ENCODE measurements at regions not wholly inside any gene's neighbourhood (a gene's known extent, or its start where the extent isn't known, plus 50 kb on each side); places are given as distances from the start of the nearest gene placed in this dataset.

GRCh38 chr1:106754957-106755356 is 301.5 kb upstream of the PRMT6 start:
- DNase-seq (no peak), FAIRE-seq (no peak)
- Histone ChIP-seq H3K4me1 (ENCODE audit: control insufficient read depth in 3 of 3, insufficient read depth in 2 of 3, low read depth in 1 of 3, low read length in 2 of 3) (no peaks in the 10 kb centered on the region), H3K27ac (ENCODE audit: low read depth in 1 of 3, low read length in 2 of 3) (no peak overlapping the region), H3K36me3 (ENCODE audit: control insufficient read depth in 3 of 3, insufficient read depth in 2 of 3, low read depth in 1 of 3, low read length in 3 of 3) (no peaks in the 10 kb centered on the region), H3K4me3 (ENCODE audit: low read depth in 1 of 3, low read length in 3 of 3) (no peak overlapping the region), H3K27me3 (ENCODE audit: control insufficient read depth in 3 of 3, insufficient read depth in 3 of 3, low read length in 3 of 3) (no peaks in the 10 kb centered on the region), H3K9me3 (ENCODE audit: control insufficient read depth in 2 of 2, insufficient read depth in 1 of 2, low read depth in 1 of 2, low read length in 1 of 2) (no peaks in the 10 kb centered on the region)
- 30 to 49% (median 36%) methylated on average over 1 of the region's 1 CpG for WGBS, 3 donors

GRCh38 chr1:106755682-106756406 is 300.6 kb upstream of the PRMT6 start:
- Histone ChIP-seq H3K9me3 (ENCODE audit: control insufficient read depth in 2 of 2, insufficient read depth in 1 of 2, low read depth in 1 of 2, low read length in 1 of 2) (no peaks in the 10 kb centered on the region), H3K27me3 (ENCODE audit: control insufficient read depth in 3 of 3, insufficient read depth in 3 of 3, low read length in 3 of 3) (no peaks in the 10 kb centered on the region), H3K27ac (ENCODE audit: low read depth in 1 of 3, low read length in 2 of 3) (no peak overlapping the region), H3K4me3 (ENCODE audit: low read depth in 1 of 3, low read length in 3 of 3) (no peak overlapping the region), H3K36me3 (ENCODE audit: control insufficient read depth in 3 of 3, insufficient read depth in 2 of 3, low read depth in 1 of 3, low read length in 3 of 3) (no peaks in the 10 kb centered on the region), H3K4me1 (ENCODE audit: control insufficient read depth in 3 of 3, insufficient read depth in 2 of 3, low read depth in 1 of 3, low read length in 2 of 3) (no peaks in the 10 kb centered on the region)
- no peak for FAIRE-seq
- no peak for DNase-seq
- WGBS, 3 donors: 56 to 72% (median 63%) methylated on average over 1 of the region's 1 CpG

GRCh38 chr1:106756752-106757151 is 299.7 kb upstream of the PRMT6 start:
- WGBS, 3 donors: 66 to 74% (median 67%) methylated on average over 1 of the region's 1 CpG
- no peak for DNase-seq
- Histone ChIP-seq H3K27me3 (ENCODE audit: control insufficient read depth in 3 of 3, insufficient read depth in 3 of 3, low read length in 3 of 3) (no peaks in the 10 kb centered on the region), H3K9me3 (ENCODE audit: control insufficient read depth in 2 of 2, insufficient read depth in 1 of 2, low read depth in 1 of 2, low read length in 1 of 2) (no peaks in the 10 kb centered on the region), H3K4me1 (ENCODE audit: control insufficient read depth in 3 of 3, insufficient read depth in 2 of 3, low read depth in 1 of 3, low read length in 2 of 3) (no peaks in the 10 kb centered on the region), H3K36me3 (ENCODE audit: control insufficient read depth in 3 of 3, insufficient read depth in 2 of 3, low read depth in 1 of 3, low read length in 3 of 3) (no peaks in the 10 kb centered on the region), H3K27ac (ENCODE audit: low read depth in 1 of 3, low read length in 2 of 3) (no peak overlapping the region), H3K4me3 (ENCODE audit: low read depth in 1 of 3, low read length in 3 of 3) (no peak overlapping the region)
- no peak for FAIRE-seq

GRCh38 chr1:106768077-106768476 is 288.4 kb upstream of the PRMT6 start:
- H3K27ac ChIP-seq (ENCODE audit: low read depth in 1 of 3, low read length in 2 of 3): no peak overlapping the region
- DNase-seq: no peak
- no peak for FAIRE-seq
- no peaks in the 10 kb centered on the region for H3K36me3 ChIP-seq (ENCODE audit: control insufficient read depth in 3 of 3, insufficient read depth in 2 of 3, low read depth in 1 of 3, low read length in 3 of 3)
- 67 to 82% (median 68%) methylated on average over 2 of the region's 2 CpGs for WGBS, 3 donors
- H3K27me3 ChIP-seq (ENCODE audit: control insufficient read depth in 3 of 3, insufficient read depth in 3 of 3, low read length in 3 of 3): no peaks in the 10 kb centered on the region
- H3K9me3 ChIP-seq (ENCODE audit: control insufficient read depth in 2 of 2, insufficient read depth in 1 of 2, low read depth in 1 of 2, low read length in 1 of 2): peaks cover 0 to 2% of the 10 kb centered on the region in 2 donors
- no peaks in the 10 kb centered on the region for H3K4me1 ChIP-seq (ENCODE audit: control insufficient read depth in 3 of 3, insufficient read depth in 2 of 3, low read depth in 1 of 3, low read length in 2 of 3)
- no peak overlapping the region for H3K4me3 ChIP-seq (ENCODE audit: low read depth in 1 of 3, low read length in 3 of 3)

- FAIRE-seq (no peak), DNase-seq (no peak)
- H3K36me3 ChIP-seq (ENCODE audit: control insufficient read depth in 3 of 3, insufficient read depth in 2 of 3, low read depth in 1 of 3, low read length in 3 of 3): no peaks in the 10 kb centered on the region
- H3K27me3 ChIP-seq (ENCODE audit: control insufficient read depth in 3 of 3, insufficient read depth in 3 of 3, low read length in 3 of 3): no peaks in the 10 kb centered on the region
- no peak overlapping the region for H3K4me3 ChIP-seq (ENCODE audit: low read depth in 1 of 3, low read length in 3 of 3)
- peaks cover 0 to 7% of the 10 kb centered on the region in 2 donors for H3K9me3 ChIP-seq (ENCODE audit: control insufficient read depth in 2 of 2, insufficient read depth in 1 of 2, low read depth in 1 of 2, low read length in 1 of 2)
- no peaks in the 10 kb centered on the region for H3K4me1 ChIP-seq (ENCODE audit: control insufficient read depth in 3 of 3, insufficient read depth in 2 of 3, low read depth in 1 of 3, low read length in 2 of 3)
- WGBS, 3 donors: 53 to 65% (median 59%) methylated on average over 2 of the region's 2 CpGs
- no peak overlapping the region for H3K27ac ChIP-seq (ENCODE audit: low read depth in 1 of 3, low read length in 2 of 3)
These were observed 288.0 kb upstream of the PRMT6 start for GRCh38 chr1:106768501-106768900.

- no peak for DNase-seq
- no peaks in the 10 kb centered on the region for H3K36me3 ChIP-seq (ENCODE audit: control insufficient read depth in 3 of 3, insufficient read depth in 2 of 3, low read depth in 1 of 3, low read length in 3 of 3)
- H3K27me3 ChIP-seq (ENCODE audit: control insufficient read depth in 3 of 3, insufficient read depth in 3 of 3, low read length in 3 of 3): no peaks in the 10 kb centered on the region
- WGBS, 3 donors: 69 to 80% (median 79%) methylated on average over 2 of the region's 2 CpGs
- no peak overlapping the region for H3K4me3 ChIP-seq (ENCODE audit: low read depth in 1 of 3, low read length in 3 of 3)
- no peak overlapping the region for H3K27ac ChIP-seq (ENCODE audit: low read depth in 1 of 3, low read length in 2 of 3)
- FAIRE-seq: no peak
- no peaks in the 10 kb centered on the region for H3K4me1 ChIP-seq (ENCODE audit: control insufficient read depth in 3 of 3, insufficient read depth in 2 of 3, low read depth in 1 of 3, low read length in 2 of 3)
- H3K9me3 ChIP-seq (ENCODE audit: control insufficient read depth in 2 of 2, insufficient read depth in 1 of 2, low read depth in 1 of 2, low read length in 1 of 2): peaks cover 0 to 8% of the 10 kb centered on the region in 2 donors
These were observed 283.3 kb upstream of the PRMT6 start for GRCh38 chr1:106773206-106773605.

GRCh38 chr1:106780066-106780465 is 276.4 kb upstream of the PRMT6 start:
- Histone ChIP-seq H3K4me3 (ENCODE audit: low read depth in 1 of 3, low read length in 3 of 3) (no peak overlapping the region), H3K27me3 (ENCODE audit: control insufficient read depth in 3 of 3, insufficient read depth in 3 of 3, low read length in 3 of 3) (no peaks in the 10 kb centered on the region), H3K4me1 (ENCODE audit: control insufficient read depth in 3 of 3, insufficient read depth in 2 of 3, low read depth in 1 of 3, low read length in 2 of 3) (no peaks in the 10 kb centered on the region), H3K27ac (ENCODE audit: low read depth in 1 of 3, low read length in 2 of 3) (no peak overlapping the region), H3K36me3 (ENCODE audit: control insufficient read depth in 3 of 3, insufficient read depth in 2 of 3, low read depth in 1 of 3, low read length in 3 of 3) (no peaks in the 10 kb centered on the region), H3K9me3 (ENCODE audit: control insufficient read depth in 2 of 2, insufficient read depth in 1 of 2, low read depth in 1 of 2, low read length in 1 of 2) (no peaks in the 10 kb centered on the region)
- DNase-seq (no peak), FAIRE-seq (no peak)
- WGBS, 3 donors: 88 to 100% (median 90%) methylated on average over 1 of the region's 1 CpG

- H3K27ac ChIP-seq (ENCODE audit: low read depth in 1 of 3, low read length in 2 of 3): no peak overlapping the region
- DNase-seq (no peak), FAIRE-seq (no peak)
- no peak overlapping the region for H3K4me3 ChIP-seq (ENCODE audit: low read depth in 1 of 3, low read length in 3 of 3)
- no peaks in the 10 kb centered on the region for H3K27me3 ChIP-seq (ENCODE audit: control insufficient read depth in 3 of 3, insufficient read depth in 3 of 3, low read length in 3 of 3)
- H3K36me3 ChIP-seq (ENCODE audit: control insufficient read depth in 3 of 3, insufficient read depth in 2 of 3, low read depth in 1 of 3, low read length in 3 of 3): no peaks in the 10 kb centered on the region
- 88 to 92% (median 89%) methylated on average over 1 of the region's 1 CpG for WGBS, 3 donors
- H3K9me3 ChIP-seq (ENCODE audit: control insufficient read depth in 2 of 2, insufficient read depth in 1 of 2, low read depth in 1 of 2, low read length in 1 of 2): no peaks in the 10 kb centered on the region
- no peaks in the 10 kb centered on the region for H3K4me1 ChIP-seq (ENCODE audit: control insufficient read depth in 3 of 3, insufficient read depth in 2 of 3, low read depth in 1 of 3, low read length in 2 of 3)
These were observed 275.5 kb upstream of the PRMT6 start for GRCh38 chr1:106780806-106781569.
